ENCODE measurements at regions not wholly inside any gene's neighbourhood (a gene's known extent, or its start where the extent isn't known, plus 50 kb on each side); places are given as distances from the start of the nearest gene placed in this dataset.

- TF ChIP-seq CTCF (IDR thresholded peaks at IDR 0.05; ENCODE audit: low read depth, low read length) (no peak), POLR2A (IDR thresholded peaks at IDR 0.05; ENCODE audit: extremely low read depth, insufficient read length) (no peak), MYC (IDR thresholded peaks at IDR 0.05; ENCODE audit: low read depth, low read length) (no peak)
Measured at GRCh38 chr6:146968041-146968760, 236.0 kb upstream of the STXBP5 start.
